ENCODE measurements at regions not wholly inside any gene's neighbourhood (a gene's known extent, or its start where the extent isn't known, plus 50 kb on each side); places are given as distances from the start of the nearest gene placed in this dataset.
"Not testable (repeated sequence)": the region's sequence is repeated elsewhere in the genome, so short reads cannot be mapped to it uniquely, and the experiment has no call there.

GRCh38 chr9:108032079-108032478 lies 542.5 kb upstream of the KLF4 start:
- DNase-seq (ENCODE audit: low spot score); H3K27me3 Mint-ChIP-seq (ENCODE audit: insufficient read depth, low read depth, poor library complexity); H4K20me1 ChIP-seq (replicated peaks; ENCODE audit: insufficient read depth); H2AFZ ChIP-seq; H3K36me3 ChIP-seq (ENCODE audit: insufficient read depth); H3F3A ChIP-seq (replicated peaks; ENCODE audit: low read depth); H3K4me2 ChIP-seq; H3K4me1 ChIP-seq (ENCODE audit: insufficient read depth); H3K4me3 Mint-ChIP-seq; H3K79me2 ChIP-seq (replicated peaks; ENCODE audit: insufficient read depth); H3K27me3 ChIP-seq (ENCODE audit: insufficient read depth); H3K4me3 ChIP-seq; ATAC-seq; H3K4me1 Mint-ChIP-seq; H3K9me2 ChIP-seq (ENCODE audit: insufficient read depth); H3K27ac ChIP-seq (ENCODE audit: low read depth); H3K27ac Mint-ChIP-seq: not testable (repeated sequence)
- Mint-ChIP-seq H3K36me3 (ENCODE audit: low read depth) (peaks cover 29% of the 10 kb centered on the region), H3K9me3 (peaks cover 51% of the 10 kb centered on the region)

DNA sequence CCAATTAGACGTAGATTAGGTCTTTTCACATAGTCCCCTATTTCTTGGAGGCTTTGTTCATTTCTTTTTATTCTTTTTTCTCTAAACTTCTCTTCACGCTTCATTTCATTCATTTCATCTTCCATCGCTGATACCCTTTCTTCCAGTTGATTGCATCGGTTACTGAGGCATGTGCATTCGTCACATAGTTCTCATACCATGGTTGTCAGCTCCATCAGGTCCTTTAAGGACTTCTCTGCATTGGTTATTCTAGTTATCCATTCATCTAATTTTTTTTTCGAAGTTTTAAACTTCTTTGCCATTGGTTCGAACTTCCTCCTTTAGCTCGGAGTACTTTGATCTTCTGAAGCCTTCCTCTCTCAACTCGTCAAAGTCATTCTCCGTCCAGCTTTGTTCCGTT lies 541.7 kb upstream of the KLF4 start:
- H2AFZ ChIP-seq; H3K79me2 ChIP-seq (replicated peaks; ENCODE audit: insufficient read depth); H3K9me2 ChIP-seq (ENCODE audit: insufficient read depth); H3K27ac ChIP-seq (ENCODE audit: low read depth); H3K4me1 ChIP-seq (ENCODE audit: insufficient read depth); H3K27me3 ChIP-seq (ENCODE audit: insufficient read depth); H4K20me1 ChIP-seq (replicated peaks; ENCODE audit: insufficient read depth); H3K4me3 ChIP-seq; H3K27ac Mint-ChIP-seq; ATAC-seq; H3K4me2 ChIP-seq; H3K36me3 ChIP-seq (ENCODE audit: insufficient read depth); H3K27me3 Mint-ChIP-seq (ENCODE audit: insufficient read depth, low read depth, poor library complexity); DNase-seq (ENCODE audit: low spot score); H3K4me3 Mint-ChIP-seq; H3K4me1 Mint-ChIP-seq; H3F3A ChIP-seq (replicated peaks; ENCODE audit: low read depth): not testable (repeated sequence)
- H3K36me3 Mint-ChIP-seq (ENCODE audit: low read depth), result peaks cover 29% of the 10 kb centered on the region
- peaks cover 51% of the 10 kb centered on the region for H3K9me3 Mint-ChIP-seq

- not testable (repeated sequence) for H3K36me3 Mint-ChIP-seq (ENCODE audit: low read depth); H3K4me1 Mint-ChIP-seq; H3K4me3 ChIP-seq; H3K36me3 ChIP-seq (ENCODE audit: insufficient read depth); H3K27me3 Mint-ChIP-seq (ENCODE audit: insufficient read depth, low read depth, poor library complexity); H3K27me3 ChIP-seq (ENCODE audit: insufficient read depth); DNase-seq (ENCODE audit: low spot score); H3K27ac Mint-ChIP-seq; H3K9me2 ChIP-seq (ENCODE audit: insufficient read depth); H3K4me2 ChIP-seq; H3K27ac ChIP-seq (ENCODE audit: low read depth); ATAC-seq; H4K20me1 ChIP-seq (replicated peaks; ENCODE audit: insufficient read depth); H2AFZ ChIP-seq; H3K4me3 Mint-ChIP-seq; H3K79me2 ChIP-seq (replicated peaks; ENCODE audit: insufficient read depth); H3F3A ChIP-seq (replicated peaks; ENCODE audit: low read depth); H3K4me1 ChIP-seq (ENCODE audit: insufficient read depth)
- H3K9me3 Mint-ChIP-seq, result peaks cover 29% of the 10 kb centered on the region
Measured at GRCh38 chr9:108026718-108027117, 537.1 kb upstream of the KLF4 start.

- H4K20me1 ChIP-seq (replicated peaks; ENCODE audit: insufficient read depth), result no peaks in the 10 kb centered on the region
- no peak for DNase-seq (ENCODE audit: low spot score)
- Mint-ChIP-seq H3K36me3 (ENCODE audit: low read depth) (peaks cover 2% of the 10 kb centered on the region; the same call in 1 of the 3 replicates), H3K9me3 (peaks cover 14% of the 10 kb centered on the region; the same call in 2 of the 3 replicates), H3K4me3 (no peak overlapping the region), H3K27ac (no peak overlapping the region), H3K4me1 (peaks cover 17% of the 10 kb centered on the region), H3K27me3 (ENCODE audit: insufficient read depth, low read depth, poor library complexity) (no peaks in the 10 kb centered on the region)
- no peaks in the 10 kb centered on the region for H3K27me3 ChIP-seq (ENCODE audit: insufficient read depth)
- no peaks in the 10 kb centered on the region for H3F3A ChIP-seq (replicated peaks; ENCODE audit: low read depth)
- no peaks in the 10 kb centered on the region for H3K79me2 ChIP-seq (replicated peaks; ENCODE audit: insufficient read depth)
- H2AFZ ChIP-seq, result no peak overlapping the region
- no peak for ATAC-seq
- H3K9me2 ChIP-seq (ENCODE audit: insufficient read depth), result peaks cover 17% of the 10 kb centered on the region; the same call in 1 of the 2 replicates
- H3K27ac ChIP-seq (ENCODE audit: low read depth), result no peak overlapping the region
- no peak overlapping the region for H3K4me3 ChIP-seq
- H3K36me3 ChIP-seq (ENCODE audit: insufficient read depth), result 0 out of 2 replicates have a peak, but pooled peaks cover 3% of the 10 kb centered on the region
- peaks cover 13% of the 10 kb centered on the region for H3K4me1 ChIP-seq (ENCODE audit: insufficient read depth)
- no peak overlapping the region for H3K4me2 ChIP-seq
- TF ChIP-seq ZNF331 (CRISPR knock-in tag; IDR thresholded peaks at IDR 0.05; ENCODE audit: low read depth), result no peak
- TF ChIP-seq ZNF114 (CRISPR knock-in tag; IDR thresholded peaks at IDR 0.05), result no peak
- no peak for TF ChIP-seq ZNF462 (CRISPR knock-in tag; IDR thresholded peaks at IDR 0.05)
Measured at GRCh38 chr9:108024604-108025003, 535.0 kb upstream of the KLF4 start.

Data from GM23338 (cell line).